T-helper 17 cell (primary cell): ENCODE measurements at regions not wholly inside any gene's neighbourhood (a gene's known extent, or its start where the extent isn't known, plus 50 kb on each side); places are given as distances from the start of the nearest gene placed in this dataset.

Experiments used
- ATAC-seq: fragments of 150-1000 bp; cut with Tn5 transposase; 2 replicates; pipeline ENCODE4 v1.10.0; 2021; ENCODE audit warnings: mild to moderate bottlenecking, moderate library complexity
- DNase-seq, 3 donors: peaks; one replicate each; pipeline versions ENCODE4 v3.0.0 to v3.0.0-alpha.2; 2020 to 2021
- H3K9me3 ChIP-seq: one replicate; pipeline ENCODE4 v1.7.0; 2013; ENCODE audit warnings: low read length, mild to moderate bottlenecking; ENCODE audit not compliant: control insufficient read depth, poor library complexity, severe bottlenecking
- H3K27ac Mint-ChIP-seq: one replicate; pipeline ENCODE4 v1.8.0; 2022; ENCODE audit warnings: mild to moderate bottlenecking, moderate library complexity, mixed read lengths
- H3K27me3 Mint-ChIP-seq: one replicate; pipeline ENCODE4 v1.8.0; 2022; ENCODE audit warnings: mixed read lengths
- H3K36me3 Mint-ChIP-seq: one replicate; pipeline ENCODE4 v1.8.0; 2022; ENCODE audit warnings: low read depth, mixed read lengths
- H3K4me1 Mint-ChIP-seq: one replicate; pipeline ENCODE4 v1.8.0; 2022; ENCODE audit warnings: mild to moderate bottlenecking, mixed read lengths
- H3K4me3 Mint-ChIP-seq: one replicate; pipeline ENCODE4 v1.8.0; 2022; ENCODE audit warnings: mild to moderate bottlenecking, moderate library complexity, mixed read lengths

DNA sequence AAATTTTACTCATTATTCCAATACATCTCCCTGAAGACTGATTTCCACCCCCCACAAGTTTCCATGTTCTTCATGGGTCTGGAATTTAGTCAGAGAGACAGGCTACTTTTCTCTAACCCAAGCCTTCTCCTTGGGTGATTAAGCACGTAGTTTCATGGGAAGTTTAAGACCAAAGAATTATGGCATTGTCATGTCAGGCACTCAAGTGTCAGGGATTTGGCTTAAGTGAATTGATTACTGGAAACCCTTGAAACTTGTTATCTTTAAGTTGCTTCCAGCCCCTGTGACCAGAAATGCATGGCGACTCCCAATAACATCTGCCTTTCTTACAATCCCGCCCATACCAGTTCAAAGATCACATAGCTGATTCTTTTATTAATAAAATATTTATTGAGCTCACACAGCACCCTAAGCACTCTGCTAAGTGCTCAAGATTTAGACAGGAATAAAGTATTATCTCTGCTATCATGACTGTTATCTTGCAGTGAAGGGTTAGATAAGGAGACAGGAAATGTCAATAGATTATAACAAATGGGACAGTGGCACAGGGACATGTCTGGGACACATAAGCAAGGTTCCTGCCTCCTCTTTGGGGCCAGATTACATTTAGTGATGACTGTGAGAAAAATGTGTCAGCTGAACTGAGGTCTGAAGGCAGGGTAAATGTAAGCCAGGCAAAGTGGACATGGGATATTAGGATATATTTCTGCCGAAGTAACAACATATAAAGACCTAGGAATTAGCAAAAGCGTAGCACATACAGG, 241.2 kb upstream of the TNC start:
- ATAC-seq (no peak), DNase-seq (no peak)
- H3K4me1 Mint-ChIP-seq: peaks cover 1% of the 10 kb centered on the region
- no peaks in the 10 kb centered on the region for H3K9me3 ChIP-seq
- H3K27ac Mint-ChIP-seq: no peak overlapping the region
- peaks cover 24% of the 10 kb centered on the region for H3K27me3 Mint-ChIP-seq
- H3K4me3 Mint-ChIP-seq: no peak overlapping the region
- H3K36me3 Mint-ChIP-seq: no peaks in the 10 kb centered on the region

DNA sequence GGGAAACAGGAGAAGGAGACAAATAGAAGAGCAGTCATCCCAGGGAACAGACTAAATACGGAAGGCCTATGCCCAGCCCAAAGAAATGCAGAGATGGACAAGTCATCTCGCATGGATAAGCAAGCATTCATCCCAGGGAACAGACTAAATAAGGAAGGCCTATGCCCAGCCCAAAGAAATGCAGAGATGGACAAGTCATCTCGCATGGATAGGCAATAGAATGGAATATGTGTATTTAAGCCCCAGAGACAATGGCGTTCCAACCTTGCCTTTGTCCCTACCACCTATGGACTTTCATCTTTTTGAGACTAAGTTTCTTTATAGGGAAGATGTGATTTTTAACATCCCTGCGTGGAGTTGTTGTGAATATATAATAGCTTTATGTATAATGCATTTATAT, 242.2 kb upstream of the TNC start:
- Mint-ChIP-seq H3K36me3 (no peaks in the 10 kb centered on the region), H3K4me3 (no peak overlapping the region), H3K27ac (no peak overlapping the region), H3K27me3 (peaks cover 24% of the 10 kb centered on the region), H3K4me1 (no peaks in the 10 kb centered on the region)
- no peaks in the 10 kb centered on the region for H3K9me3 ChIP-seq
- DNase-seq: no peak
- ATAC-seq: no peak

DNA sequence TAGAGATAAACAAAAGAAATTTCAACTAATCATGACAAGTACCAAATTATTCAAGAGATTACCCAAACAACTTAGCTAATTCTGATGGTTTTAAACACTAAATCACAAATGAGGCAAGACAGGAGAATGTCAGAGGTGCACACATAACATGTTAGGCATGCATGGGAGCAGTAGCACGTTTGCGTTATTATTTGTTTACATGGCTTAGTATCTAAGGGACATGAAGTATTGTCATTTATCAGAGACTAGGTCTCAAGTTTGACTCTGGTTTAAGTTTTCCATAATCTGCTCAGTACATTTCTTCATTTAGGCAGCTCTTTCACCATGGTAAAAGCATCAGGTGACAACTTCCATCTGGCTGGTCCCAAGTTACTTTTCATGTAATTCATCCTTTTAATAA, 244.1 kb upstream of the TNC start:
- Mint-ChIP-seq H3K36me3 (no peaks in the 10 kb centered on the region), H3K27me3 (peaks cover 29% of the 10 kb centered on the region), H3K27ac (no peak overlapping the region), H3K4me3 (no peak overlapping the region), H3K4me1 (no peaks in the 10 kb centered on the region)
- no peaks in the 10 kb centered on the region for H3K9me3 ChIP-seq
- ATAC-seq (no peak), DNase-seq (no peak)

DNA sequence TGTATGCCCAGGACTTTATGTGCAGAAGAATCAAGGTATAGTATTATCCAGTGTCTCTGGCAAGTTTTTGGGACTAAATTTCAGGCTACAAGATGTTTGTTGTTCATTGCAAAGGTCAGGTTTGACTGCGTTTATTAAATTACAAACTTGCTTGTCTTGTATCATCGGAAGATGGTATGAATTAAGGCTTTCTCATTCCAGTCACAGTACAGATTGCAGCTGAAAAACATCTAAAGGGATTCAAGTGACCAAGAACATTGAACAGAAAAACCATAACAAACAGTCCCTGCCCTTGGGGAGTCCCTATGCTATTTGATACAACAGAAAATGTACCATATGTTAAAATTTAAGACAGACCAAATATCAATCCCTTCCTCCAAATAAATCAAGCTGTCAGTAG, 244.7 kb upstream of the TNC start:
- H3K4me1 Mint-ChIP-seq: no peaks in the 10 kb centered on the region
- no peaks in the 10 kb centered on the region for H3K36me3 Mint-ChIP-seq
- H3K27me3 Mint-ChIP-seq: peaks cover 33% of the 10 kb centered on the region
- no peak overlapping the region for H3K27ac Mint-ChIP-seq
- no peak overlapping the region for H3K4me3 Mint-ChIP-seq
- no peak for DNase-seq
- no peak for ATAC-seq
- no peaks in the 10 kb centered on the region for H3K9me3 ChIP-seq

DNA sequence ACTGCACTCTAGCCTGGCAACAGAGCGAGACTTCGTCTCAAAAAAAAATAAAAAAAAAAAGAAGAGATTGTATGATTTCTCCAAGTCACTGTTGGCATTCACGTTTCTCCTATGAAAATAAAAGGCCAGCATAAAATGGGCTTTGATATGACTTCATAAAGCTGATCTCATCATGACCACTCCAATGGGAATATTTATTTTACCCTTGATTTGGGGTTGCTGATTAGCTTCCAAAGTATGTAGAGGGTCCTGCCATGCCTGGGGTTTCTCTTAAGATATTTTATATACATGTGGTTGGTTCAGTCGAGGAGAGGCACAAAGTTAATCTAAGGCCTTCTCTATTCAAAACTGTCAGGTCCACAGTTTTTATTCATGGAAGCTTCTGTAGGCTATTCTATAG, 247.0 kb upstream of the TNC start:
- H3K4me3 Mint-ChIP-seq: no peak overlapping the region
- no peaks in the 10 kb centered on the region for H3K9me3 ChIP-seq
- no peaks in the 10 kb centered on the region for H3K4me1 Mint-ChIP-seq
- peaks cover 36% of the 10 kb centered on the region for H3K27me3 Mint-ChIP-seq
- H3K27ac Mint-ChIP-seq: no peak overlapping the region
- no peaks in the 10 kb centered on the region for H3K36me3 Mint-ChIP-seq
- DNase-seq (no peak), ATAC-seq (no peak)

DNA sequence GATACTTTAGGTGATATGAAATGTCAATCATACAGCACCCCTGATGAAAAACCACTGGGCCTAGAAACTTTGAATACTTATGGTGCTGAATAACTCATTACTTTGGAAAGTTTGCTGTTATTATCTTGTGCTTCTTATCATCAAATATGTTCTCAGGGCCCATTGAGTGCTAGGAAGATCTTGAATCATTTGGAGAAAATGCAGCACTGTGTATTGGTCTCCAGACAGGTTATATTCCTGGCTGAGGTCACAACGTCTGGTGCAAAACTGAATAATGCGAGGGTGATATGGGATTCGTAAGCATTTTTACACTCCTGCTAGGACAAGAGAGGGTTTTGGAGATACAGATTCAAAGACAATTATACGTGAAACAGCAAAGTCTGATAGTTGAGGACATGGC, 249.4 kb upstream of the TNC start:
- no peaks in the 10 kb centered on the region for H3K9me3 ChIP-seq
- DNase-seq: no peak
- Mint-ChIP-seq H3K4me1 (no peaks in the 10 kb centered on the region), H3K36me3 (no peaks in the 10 kb centered on the region), H3K27me3 (peaks cover 22% of the 10 kb centered on the region), H3K4me3 (no peak overlapping the region), H3K27ac (no peak overlapping the region)
- ATAC-seq: no peak

DNA sequence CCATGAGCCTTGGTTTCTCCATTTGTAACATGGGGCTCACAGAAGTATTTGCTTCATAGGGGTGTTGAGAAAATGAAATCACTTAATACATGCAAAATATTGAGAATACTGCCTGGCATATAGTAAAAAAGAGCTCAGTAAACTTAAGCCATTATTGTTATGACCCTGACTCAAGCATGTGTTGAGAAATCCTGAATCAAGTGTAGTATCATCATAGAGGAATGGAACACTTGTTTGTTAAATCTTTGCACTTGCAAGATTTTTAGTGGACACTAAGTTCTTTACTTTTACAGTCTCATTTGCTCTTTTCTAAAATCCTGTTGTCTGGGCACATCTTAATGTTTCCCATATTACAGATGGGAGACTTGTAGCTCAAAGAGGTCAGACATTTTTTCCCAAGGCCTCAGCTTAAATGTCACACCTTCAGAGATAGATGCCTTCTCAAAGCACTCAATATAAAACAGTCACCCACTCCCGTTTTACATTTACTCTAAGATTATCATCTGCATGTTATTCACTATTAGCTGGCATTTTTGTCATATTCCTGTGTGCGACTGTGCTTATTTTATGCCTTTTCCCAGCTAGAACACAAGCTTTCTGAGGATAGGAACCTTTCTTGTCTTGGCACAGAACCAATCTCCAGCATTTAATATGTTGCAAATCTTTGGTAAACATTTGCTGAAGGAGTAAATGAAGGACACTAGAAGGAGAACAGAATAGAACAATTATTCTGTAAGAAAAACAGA, 250.0 kb upstream of the TNC start:
- no peaks in the 10 kb centered on the region for H3K9me3 ChIP-seq
- Mint-ChIP-seq H3K27ac (no peak overlapping the region), H3K4me3 (no peak overlapping the region), H3K4me1 (no peaks in the 10 kb centered on the region), H3K27me3 (peaks cover 22% of the 10 kb centered on the region), H3K36me3 (no peaks in the 10 kb centered on the region)
- ATAC-seq (no peak), DNase-seq (no peak)

DNA sequence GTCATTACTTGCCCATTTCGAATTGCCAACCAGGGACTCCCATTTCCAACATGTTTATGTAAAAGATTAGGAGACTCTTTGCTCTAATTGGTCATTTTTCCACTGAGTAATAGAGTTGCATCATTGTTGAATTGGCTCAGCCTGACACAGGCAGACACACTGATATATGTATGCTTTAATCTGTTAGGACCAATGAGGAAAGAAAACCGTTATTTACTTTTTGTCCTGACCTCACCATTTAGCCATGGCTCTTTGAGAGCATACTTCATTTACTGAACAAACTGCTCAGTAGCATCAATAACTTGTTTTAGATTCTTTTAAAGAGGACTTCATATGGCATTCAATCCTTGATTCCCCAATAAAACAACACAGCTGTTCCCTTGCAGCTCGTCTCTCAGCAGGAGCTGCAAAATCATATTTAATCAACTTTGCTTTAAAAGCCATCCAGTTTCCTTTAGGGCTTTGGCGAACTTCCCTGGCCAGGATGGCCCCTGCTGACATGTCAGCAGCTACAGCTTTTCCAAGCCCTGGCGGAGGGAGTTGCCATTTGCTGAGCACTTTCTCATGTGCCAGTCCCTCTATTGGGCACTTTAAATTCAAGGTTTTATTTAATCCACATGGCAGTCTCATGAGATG, 251.5 kb upstream of the TNC start:
- Mint-ChIP-seq H3K4me3 (no peak overlapping the region), H3K36me3 (no peaks in the 10 kb centered on the region), H3K27me3 (peaks cover 18% of the 10 kb centered on the region), H3K27ac (no peak overlapping the region), H3K4me1 (no peaks in the 10 kb centered on the region)
- DNase-seq: no peak
- no peaks in the 10 kb centered on the region for H3K9me3 ChIP-seq
- no peak for ATAC-seq

DNA sequence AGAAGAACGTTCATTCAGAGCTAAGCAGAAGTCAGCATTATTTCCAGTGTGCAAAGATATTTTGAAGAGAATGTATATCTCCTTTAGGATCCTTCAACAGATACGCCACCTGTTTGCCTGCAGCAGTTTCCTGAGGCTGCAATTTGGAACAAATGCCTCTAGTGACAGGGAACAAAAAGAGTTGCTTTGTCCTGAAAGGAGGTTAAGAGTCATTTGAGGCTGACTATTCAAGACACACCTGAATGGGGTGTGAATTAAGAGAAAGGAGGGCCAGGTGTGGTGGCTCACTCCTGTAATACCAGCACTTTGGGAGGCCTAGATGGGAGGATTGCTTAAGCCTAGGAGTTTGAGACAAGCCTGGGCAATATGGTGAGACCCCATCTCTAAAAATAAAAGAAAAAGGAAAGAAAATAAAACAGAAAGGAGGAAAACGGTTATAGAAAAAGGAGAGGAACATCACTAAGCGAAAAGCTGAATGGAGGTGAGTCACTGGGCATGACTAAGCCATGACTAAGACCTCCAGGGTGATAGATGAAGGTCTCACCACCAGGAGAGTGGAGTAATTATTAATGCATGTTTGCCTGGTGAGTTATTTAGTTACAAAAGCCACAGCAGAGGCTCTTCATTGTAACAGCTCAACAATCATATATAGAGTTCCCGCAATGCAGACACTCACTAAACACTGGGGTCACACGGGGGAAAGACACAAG, 255.2 kb upstream of the TNC start:
- no peaks in the 10 kb centered on the region for H3K36me3 Mint-ChIP-seq
- DNase-seq (no peak), ATAC-seq (no peak)
- H3K27me3 Mint-ChIP-seq: peaks cover 9% of the 10 kb centered on the region
- H3K4me1 Mint-ChIP-seq: no peaks in the 10 kb centered on the region
- H3K4me3 Mint-ChIP-seq: no peak overlapping the region
- H3K27ac Mint-ChIP-seq: no peak overlapping the region
- no peaks in the 10 kb centered on the region for H3K9me3 ChIP-seq

DNA sequence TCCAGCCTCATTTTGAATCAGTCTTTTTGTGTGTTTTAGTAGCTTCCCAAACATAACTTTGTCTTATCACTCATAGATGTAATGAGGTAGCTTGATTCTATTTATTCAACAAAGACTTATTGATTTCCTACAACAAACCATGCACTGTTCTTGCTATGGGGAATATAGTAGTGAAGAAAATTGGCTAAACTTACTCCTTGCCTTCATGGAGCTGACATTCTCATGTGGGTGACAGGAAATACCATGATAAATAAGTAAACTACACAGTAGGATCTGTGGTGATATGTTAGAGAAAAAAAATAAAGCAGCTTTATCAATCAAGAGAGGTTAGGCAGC, 255.7 kb upstream of the TNC start:
- Mint-ChIP-seq H3K4me3 (no peak overlapping the region), H3K27me3 (peaks cover 9% of the 10 kb centered on the region), H3K36me3 (no peaks in the 10 kb centered on the region), H3K4me1 (no peaks in the 10 kb centered on the region), H3K27ac (no peak overlapping the region)
- no peaks in the 10 kb centered on the region for H3K9me3 ChIP-seq
- no peak for DNase-seq
- ATAC-seq: no peak

DNA sequence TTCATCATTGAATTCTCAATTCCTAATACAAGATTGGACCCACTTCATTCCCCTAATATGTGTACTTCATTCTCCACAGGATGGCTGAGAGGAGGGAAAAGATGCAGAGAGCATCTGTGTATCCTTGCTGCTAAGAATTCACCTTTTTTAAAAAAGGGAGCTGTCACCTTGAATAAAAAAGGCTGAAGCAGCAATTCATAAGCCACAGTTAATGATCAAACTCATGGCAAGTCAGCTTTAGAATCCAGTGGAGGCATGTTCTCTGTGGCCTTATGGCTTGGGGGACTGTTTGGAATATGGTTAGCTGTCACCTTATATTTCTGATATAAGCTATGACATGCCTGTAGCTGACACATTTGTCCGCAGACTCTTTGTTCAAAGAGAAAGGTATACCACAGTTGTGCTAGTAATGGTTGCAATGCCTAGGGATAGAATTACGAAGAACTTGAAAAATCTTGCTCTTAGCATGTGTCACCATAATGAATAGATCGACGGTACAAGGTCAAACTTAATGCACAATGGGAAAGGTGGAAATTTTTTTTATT, 256.8 kb upstream of the TNC start:
- H3K4me1 Mint-ChIP-seq: no peaks in the 10 kb centered on the region
- H3K36me3 Mint-ChIP-seq: no peaks in the 10 kb centered on the region
- ATAC-seq (no peak), DNase-seq (no peak)
- H3K27ac Mint-ChIP-seq: no peak overlapping the region
- H3K27me3 Mint-ChIP-seq: peaks cover under 1% of the 10 kb centered on the region
- H3K9me3 ChIP-seq: no peaks in the 10 kb centered on the region
- no peak overlapping the region for H3K4me3 Mint-ChIP-seq

DNA sequence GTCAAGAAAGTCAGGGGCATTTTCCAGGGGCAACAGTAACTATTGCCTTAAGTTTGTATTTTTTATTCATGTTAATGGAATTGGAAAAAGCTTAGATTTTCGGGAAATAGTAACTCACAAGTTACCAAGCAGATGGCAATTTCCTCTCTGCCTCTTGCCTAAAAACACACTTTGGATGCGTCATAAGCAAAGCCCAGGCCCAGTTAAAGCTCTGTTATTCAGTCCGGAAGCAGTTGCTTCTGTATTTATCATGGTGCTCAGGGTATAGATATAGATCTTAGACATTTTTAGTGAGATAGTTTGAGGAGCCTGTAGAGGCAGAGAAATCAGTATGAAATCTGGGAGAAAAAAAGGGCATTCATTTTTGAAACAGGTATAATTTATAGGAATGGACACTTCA, 260.3 kb upstream of the TNC start:
- H3K9me3 ChIP-seq: no peaks in the 10 kb centered on the region
- DNase-seq: no peak
- Mint-ChIP-seq H3K4me3 (no peak overlapping the region), H3K4me1 (no peaks in the 10 kb centered on the region), H3K27me3 (no peaks in the 10 kb centered on the region), H3K27ac (no peak overlapping the region), H3K36me3 (no peaks in the 10 kb centered on the region)
- no peak for ATAC-seq

DNA sequence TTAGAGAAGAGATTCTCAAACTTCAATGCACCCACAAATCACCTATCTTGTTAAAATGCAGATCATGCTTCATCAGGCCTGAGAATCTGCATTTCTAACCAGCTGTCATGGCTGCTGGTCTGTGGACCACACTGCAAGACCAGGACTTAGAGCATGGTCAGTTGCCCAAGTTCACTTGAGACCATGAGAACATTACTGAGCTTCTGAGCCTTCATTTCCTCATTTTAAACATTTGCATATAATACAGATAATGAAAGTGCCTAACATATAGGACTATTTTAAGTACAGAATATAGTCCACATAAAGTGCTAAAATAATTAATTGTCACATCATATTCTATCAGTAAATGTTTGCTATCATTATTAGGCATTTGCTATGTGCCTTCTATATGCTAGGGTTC, 260.8 kb upstream of the TNC start:
- H3K27ac Mint-ChIP-seq: no peak overlapping the region
- H3K36me3 Mint-ChIP-seq: no peaks in the 10 kb centered on the region
- no peaks in the 10 kb centered on the region for H3K9me3 ChIP-seq
- H3K27me3 Mint-ChIP-seq: no peaks in the 10 kb centered on the region
- ATAC-seq (no peak), DNase-seq (no peak)
- no peaks in the 10 kb centered on the region for H3K4me1 Mint-ChIP-seq
- H3K4me3 Mint-ChIP-seq: no peak overlapping the region
